A549 (cell line): ENCODE measurements at regions not wholly inside any gene's neighbourhood (a gene's known extent, or its start where the extent isn't known, plus 50 kb on each side); places are given as distances from the start of the nearest gene placed in this dataset.

Experiments
- ATAC-seq, 2 experiments: fragments of 200-7000 bp in 1 of 2; fragments of >200 bp in 1 of 2; cut with Nextera tagmentation in 1 of 2; cut with Tn5 transposase in 1 of 2; 3 replicates each; pipeline versions ENCODE4 v1.8.0 to v1.9.1; 2018 to 2020; ENCODE audit warnings: mild to moderate bottlenecking in 1 of 2, moderate library complexity in 1 of 2
- CTCF ChIA-PET: fragments of 300-600 bp; sonication (Branson Sonifier 250); formaldehyde crosslinking; extraction: SDS; loops from one replicate; lab custom pipeline; 2021; ENCODE audit warnings: antibody characterized with exemption, inconsistent platforms; lab: Yijun Ruan, JAX
- POLR2A ChIA-PET: fragments of 350-600 bp; formaldehyde crosslinking; extraction: SDS; loops from one replicate; lab custom pipeline; 2021; ENCODE audit warnings: antibody characterized with exemption, inconsistent platforms; lab: Yijun Ruan, JAX
- DNase-seq, 2 experiments: peaks; one replicate each; pipeline versions ENCODE4 v3.0.0 to v3.0.0-alpha.2; 2011 to 2016; ENCODE audit warnings: low read depth in 1 of 2, low spot score in 1 of 2
- FAIRE-seq: peaks from 2 replicates; lab custom pipeline; 2011; peaks lifted over from hg19 to GRCh38; lab: Jason Lieb, UNC
- H3K27ac ChIP-seq, 2 experiments: fragments of >200 bp; sonication (Bioruptor Twin); formaldehyde crosslinking; 3 replicates each; pipeline ENCODE4 v1.5.1; 2016 to 2017
- H3K4me1 ChIP-seq: fragments of >200 bp; sonication (Bioruptor Twin); formaldehyde crosslinking; 3 replicates; pipeline ENCODE4 v1.6.1; 2016
- H3K4me2 ChIP-seq: fragments of >200 bp; sonication (Bioruptor Twin); formaldehyde crosslinking; 3 replicates; pipeline ENCODE4 v1.6.1; 2016
- H3K4me3 ChIP-seq: fragments of >200 bp; sonication (Bioruptor Twin); formaldehyde crosslinking; 3 replicates; pipeline ENCODE4 v1.5.1; 2016
- H3K9me3 ChIP-seq: fragments of >200 bp; sonication (Bioruptor Twin); formaldehyde crosslinking; 3 replicates; pipeline ENCODE4 v1.6.1; 2016
- ATOH8 ChIP-seq: fragments of 250-450 bp; sonication (Bioruptor Pico); IDR thresholded peaks from 2 replicates; pipeline ENCODE4 v1.5.0; 2020; ENCODE audit warnings: low read depth, mild to moderate bottlenecking, moderate library complexity
- BHLHE40 ChIP-seq: IDR thresholded peaks from 2 replicates; pipeline ENCODE4 v1.6.1; 2012; ENCODE audit warnings: low read depth, low read length, inconsistent platforms
- CHD2 ChIP-seq: fragments of 150-350 bp; IDR thresholded peaks from 2 replicates; pipeline ENCODE4 v1.6.1; 2014; ENCODE audit warnings: low read length; ENCODE audit not compliant: partially characterized antibody
- CHD4 ChIP-seq: fragments of 200-600 bp; sonication (generic); IDR thresholded peaks from 2 replicates; pipeline ENCODE4 v1.6.1; 2016; ENCODE audit warnings: antibody characterized with exemption, mild to moderate bottlenecking, borderline replicate concordance
- CTCF ChIP-seq: fragments of >200 bp; sonication (Bioruptor Twin); formaldehyde crosslinking; IDR thresholded peaks from 3 replicates; pipeline ENCODE4 v1.5.1; 2016
- E2F6 ChIP-seq: IDR thresholded peaks from 2 replicates; pipeline ENCODE4 v1.6.1; 2012; ENCODE audit warnings: low read depth, borderline replicate concordance
- EHF ChIP-seq: fragments of 250-450 bp; sonication (Bioruptor Pico); IDR thresholded peaks from 2 replicates; pipeline ENCODE4 v1.5.0; 2020; ENCODE audit warnings: mild to moderate bottlenecking
- ELK1 ChIP-seq: fragments of 150-350 bp; IDR thresholded peaks from 2 replicates; pipeline ENCODE4 v1.6.1; 2014; ENCODE audit warnings: low read depth, mild to moderate bottlenecking, low read length
- EP300 ChIP-seq, 2 experiments: fragments of >200 bp; sonication (Bioruptor Twin); formaldehyde crosslinking; IDR thresholded peaks; 2 replicates in 1 of 2; 3 replicates in 1 of 2; pipeline ENCODE4 v1.6.1; 2016 to 2017
- ESRRA ChIP-seq: fragments of 150-350 bp; IDR thresholded peaks from 2 replicates; pipeline ENCODE4 v1.6.1; 2014; ENCODE audit warnings: mild to moderate bottlenecking, low read length, borderline replicate concordance
- FOSB ChIP-seq: fragments of 250-450 bp; sonication (Bioruptor Pico); IDR thresholded peaks from 2 replicates; pipeline ENCODE4 v1.5.0; 2020; ENCODE audit warnings: mild to moderate bottlenecking, moderate library complexity
- HDAC2 ChIP-seq: fragments of 200-600 bp; sonication (generic); IDR thresholded peaks from 2 replicates; pipeline ENCODE4 v1.6.1; 2016
- HEYL ChIP-seq: fragments of 250-450 bp; sonication (Bioruptor Pico); IDR thresholded peaks from 2 replicates; pipeline ENCODE4 v1.8.0; 2021; ENCODE audit warnings: mild to moderate bottlenecking, moderate library complexity
- HOXB5 ChIP-seq: fragments of 250-450 bp; sonication (Bioruptor Pico); IDR thresholded peaks from 2 replicates; pipeline ENCODE4 v1.5.0; 2020; ENCODE audit warnings: mild to moderate bottlenecking, moderate library complexity
- KDM1A ChIP-seq: fragments of 200-600 bp; sonication (generic); IDR thresholded peaks from 2 replicates; pipeline ENCODE4 v1.6.1; 2016; ENCODE audit warnings: low read depth, mild to moderate bottlenecking
- MAFK ChIP-seq: fragments of 450-650 bp; IDR thresholded peaks from 2 replicates; pipeline ENCODE4 v1.6.1; 2014; ENCODE audit not compliant: partially characterized antibody
- MAZ ChIP-seq: fragments of 150-350 bp; IDR thresholded peaks from 2 replicates; pipeline ENCODE4 v1.6.1; 2014; ENCODE audit warnings: antibody characterized with exemption, low read depth, low read length, borderline replicate concordance
- MYC ChIP-seq: IDR thresholded peaks from 2 replicates; pipeline ENCODE4 v1.6.1; 2012; ENCODE audit warnings: mild to moderate bottlenecking, inconsistent platforms, low read length, improper control_type of control experiment, borderline replicate concordance
- NFE2L2 ChIP-seq: fragments of 150-350 bp; conservative IDR thresholded peaks from 2 replicates; pipeline ENCODE4 v1.6.1; 2014; ENCODE audit warnings: low read length
- NPAS2 ChIP-seq: fragments of 250-450 bp; sonication (Bioruptor Pico); IDR thresholded peaks from 2 replicates; pipeline ENCODE4 v1.8.0; 2022; ENCODE audit warnings: mild to moderate bottlenecking, moderate library complexity, borderline replicate concordance
- POLR2A ChIP-seq: IDR thresholded peaks from 2 replicates; pipeline ENCODE4 v1.6.1; 2012; ENCODE audit warnings: mild to moderate bottlenecking, low read length
- POLR2AphosphoS2 ChIP-seq: conservative IDR thresholded peaks from 2 replicates; pipeline ENCODE4 v1.6.1; 2012; ENCODE audit warnings: low read length, improper control_type of control experiment, inconsistent platforms
- RARB ChIP-seq: fragments of 250-450 bp; sonication (Bioruptor Pico); IDR thresholded peaks from 2 replicates; pipeline ENCODE4 v1.8.0; 2021; ENCODE audit warnings: mild to moderate bottlenecking, moderate library complexity
- REST ChIP-seq: fragments of 200-600 bp; sonication (generic); IDR thresholded peaks from 2 replicates; pipeline ENCODE4 v1.6.1; 2016; ENCODE audit warnings: antibody characterized with exemption, mild to moderate bottlenecking, moderate library complexity
- SREBF2 ChIP-seq: fragments of 450-650 bp; IDR thresholded peaks from 2 replicates; pipeline ENCODE4 v1.6.1; 2014; ENCODE audit warnings: mild to moderate bottlenecking, moderate library complexity
- TFCP2L1 ChIP-seq: fragments of 250-450 bp; sonication (Bioruptor Pico); IDR thresholded peaks from 2 replicates; pipeline ENCODE4 v1.5.0; 2021; ENCODE audit warnings: mild to moderate bottlenecking
- TP53 ChIP-seq: fragments of 250-450 bp; sonication (Bioruptor Pico); IDR thresholded peaks from 2 replicates; pipeline ENCODE4 v1.5.0; 2021; ENCODE audit warnings: mild to moderate bottlenecking, moderate library complexity
- ZSCAN20 ChIP-seq: fragments of 250-450 bp; sonication (Bioruptor Pico); IDR thresholded peaks from 2 replicates; pipeline ENCODE4 v1.8.0; 2022; ENCODE audit warnings: mild to moderate bottlenecking, moderate library complexity
- WGBS: methylation state at CpG from one replicate; pipeline ENCODE4 v1.1.6; 2017; ENCODE audit errors: missing lambda C conversion rate; 5-methylcytosine and 5-hydroxymethylcytosine counted together

GRCh38 chr20:39492223-39492797 lies 530.2 kb downstream of the DHX35 start:
- H3K4me3 ChIP-seq, result no peak overlapping the region
- CTCF ChIA-PET, result interaction anchor here (1.0 kb wide), 1 partner anchor 12 kb away, joined by 3 read pairs; no protein-coding TSS in a partner anchor
- 12% methylated on average over 6 of the region's 6 CpGs for WGBS
- H3K4me2 ChIP-seq, result no peak overlapping the region
- ATAC-seq (no peak), DNase-seq (no peak)
- H3K4me1 ChIP-seq, result no peaks in the 10 kb centered on the region
- POLR2A ChIA-PET, result no interaction called here
- H3K27ac ChIP-seq, result no peak overlapping the region
- TF ChIP-seq HDAC2, result no peak
- TF ChIP-seq RARB (CRISPR knock-in tag), result no peak
- TF ChIP-seq POLR2A, result no peak
- no peak for TF ChIP-seq CHD2
- TF ChIP-seq MAZ, result no peak
- no peak for TF ChIP-seq KDM1A
- TF ChIP-seq ATOH8, result no peak
- no peak for TF ChIP-seq MYC
- no peak for TF ChIP-seq NPAS2 (CRISPR knock-in tag)
- no peak for TF ChIP-seq NFE2L2
- TF ChIP-seq E2F6, result no peak
- TF ChIP-seq HEYL (CRISPR knock-in tag), result no peak
- TF ChIP-seq ZSCAN20 (CRISPR knock-in tag), result no peak
- TF ChIP-seq TFCP2L1, result no peak
- no peak for TF ChIP-seq CTCF
- no peak for TF ChIP-seq BHLHE40
- no peak for TF ChIP-seq CHD4
- no peak for TF ChIP-seq ESRRA
- TF ChIP-seq, all 56 proteins: peak for 0
- no peaks in the 10 kb centered on the region for H3K9me3 ChIP-seq
- FAIRE-seq, result no peak

GRCh38 chr20:39491711-39492110 lies 529.6 kb downstream of the DHX35 start:
- no peaks in the 10 kb centered on the region for H3K4me1 ChIP-seq
- DNase-seq, result no peak
- POLR2A ChIA-PET, result no interaction called here
- H3K4me2 ChIP-seq, result no peak overlapping the region
- H3K4me3 ChIP-seq, result no peak overlapping the region
- no peaks in the 10 kb centered on the region for H3K9me3 ChIP-seq
- no peak overlapping the region for H3K27ac ChIP-seq
- WGBS, result 11% methylated on average over 1 of the region's 1 CpG
- CTCF ChIA-PET, result interaction anchor here (1.0 kb wide), 1 partner anchor 11 kb away, joined by 3 read pairs; no protein-coding TSS in a partner anchor
- no peak for FAIRE-seq
- ATAC-seq, result no peak
- no peak for TF ChIP-seq SREBF2
- no peak for TF ChIP-seq EHF (CRISPR knock-in tag)
- TF ChIP-seq TP53 (CRISPR knock-in tag), result no peak
- no peak for TF ChIP-seq E2F6
- no peak for TF ChIP-seq MAFK
- TF ChIP-seq HOXB5, result no peak
- no peak for TF ChIP-seq EP300 (IDR thresholded peaks at IDR 0.05)
- no peak for TF ChIP-seq POLR2AphosphoS2
- no peak for TF ChIP-seq ESRRA
- no peak for TF ChIP-seq NPAS2 (CRISPR knock-in tag)
- no peak for TF ChIP-seq MYC
- no peak for TF ChIP-seq ELK1
- no peak for TF ChIP-seq KDM1A
- no peak for TF ChIP-seq FOSB (CRISPR knock-in tag)
- no peak for TF ChIP-seq REST
- TF ChIP-seq NFE2L2, result no peak
- no peak for TF ChIP-seq HEYL (CRISPR knock-in tag)
- no peak for TF ChIP-seq ATOH8
